ENCODE measurements at regions not wholly inside any gene's neighbourhood (a gene's known extent, or its start where the extent isn't known, plus 50 kb on each side); places are given as distances from the start of the nearest gene placed in this dataset.

- no peak for DNase-seq (ENCODE audit: low spot score)
- TF ChIP-seq CTCF (IDR thresholded peaks at IDR 0.05), result no peak
These were observed 112.8 kb upstream of the SLC25A48 start for GRCh38 chr5:135721548-135722090.

GRCh38 chr5:135720191-135720590 is 114.3 kb upstream of the SLC25A48 start:
- TF ChIP-seq CTCF (IDR thresholded peaks at IDR 0.05), result no peak
- no peak for DNase-seq (ENCODE audit: low spot score)
- ATAC-seq (ENCODE audit: low FRiP score), result no peak

More at GRCh38 chr5:135721548-135722090, 112.8 kb upstream of the SLC25A48 start:
- ATAC-seq (ENCODE audit: low FRiP score), result no peak

- ATAC-seq (ENCODE audit: low FRiP score) (no peak), DNase-seq (ENCODE audit: low spot score) (no peak)
- TF ChIP-seq CTCF (IDR thresholded peaks at IDR 0.05), result no peak
These were observed 114.9 kb upstream of the SLC25A48 start for GRCh38 chr5:135719428-135720063.

GRCh38 chr5:135718651-135719050 is 115.8 kb upstream of the SLC25A48 start:
- no peak for ATAC-seq (ENCODE audit: low FRiP score)
- DNase-seq (ENCODE audit: low spot score), result no peak
- TF ChIP-seq CTCF (IDR thresholded peaks at IDR 0.05), result no peak

- ATAC-seq (ENCODE audit: low FRiP score), result no peak
- TF ChIP-seq CTCF (IDR thresholded peaks at IDR 0.05), result no peak
- DNase-seq (ENCODE audit: low spot score), result no peak
These were observed 116.3 kb upstream of the SLC25A48 start for GRCh38 chr5:135718151-135718550.

GRCh38 chr5:135715267-135716055 is 119.0 kb upstream of the SLC25A48 start:
- TF ChIP-seq CTCF (IDR thresholded peaks at IDR 0.05), result no peak
- DNase-seq (ENCODE audit: low spot score), result no peak
- ATAC-seq (ENCODE audit: low FRiP score), result no peak
